ENCODE measurements at regions not wholly inside any gene's neighbourhood (a gene's known extent, or its start where the extent isn't known, plus 50 kb on each side); places are given as distances from the start of the nearest gene placed in this dataset.

- DNase-seq (ENCODE audit: low spot score) = no peak
Observed at GRCh38 chr2:150656002-150656401, 168.5 kb upstream of the RND3 start.

GRCh38 chr2:150653351-150653750 is 165.9 kb upstream of the RND3 start:
- DNase-seq (ENCODE audit: low spot score) = no peak

GRCh38 chr2:150647943-150648342 is 160.5 kb upstream of the RND3 start:
- no peak for DNase-seq (ENCODE audit: low spot score)

- no peak for DNase-seq (ENCODE audit: low spot score)
Observed at GRCh38 chr2:150646746-150647145, 159.3 kb upstream of the RND3 start.

GRCh38 chr2:150644298-150645067 is 157.0 kb upstream of the RND3 start:
- no peak for DNase-seq (ENCODE audit: low spot score)

GRCh38 chr2:150643114-150643725 is 155.8 kb upstream of the RND3 start:
- DNase-seq (ENCODE audit: low spot score) = no peak

GRCh38 chr2:150640039-150640438 is 152.6 kb upstream of the RND3 start:
- no peak for DNase-seq (ENCODE audit: low spot score)

GRCh38 chr2:150639383-150639782 is 151.9 kb upstream of the RND3 start:
- no peak for DNase-seq (ENCODE audit: low spot score)

- no peak for DNase-seq (ENCODE audit: low spot score)
Observed at GRCh38 chr2:150631236-150631821, 143.9 kb upstream of the RND3 start.

GRCh38 chr2:150630587-150631235 is 143.2 kb upstream of the RND3 start:
- DNase-seq (ENCODE audit: low spot score) = no peak

- no peak for DNase-seq (ENCODE audit: low spot score)
Observed at GRCh38 chr2:150627526-150627925, 140.1 kb upstream of the RND3 start.

GRCh38 chr2:150626934-150627411 is 139.5 kb upstream of the RND3 start:
- DNase-seq (ENCODE audit: low spot score) = no peak

GRCh38 chr2:150625741-150626140 is 138.3 kb upstream of the RND3 start:
- DNase-seq (ENCODE audit: low spot score) = no peak

GRCh38 chr2:150625303-150625702 is 137.8 kb upstream of the RND3 start:
- DNase-seq (ENCODE audit: low spot score) = no peak

- DNase-seq (ENCODE audit: low spot score) = no peak
Observed at GRCh38 chr2:150624001-150624401, 136.5 kb upstream of the RND3 start.

- no peak for DNase-seq (ENCODE audit: low spot score)
Observed at GRCh38 chr2:150621526-150622213, 134.2 kb upstream of the RND3 start.

- DNase-seq (ENCODE audit: low spot score) = no peak
Observed at GRCh38 chr2:150620855-150621254, 133.4 kb upstream of the RND3 start.

- DNase-seq (ENCODE audit: low spot score) = no peak
Observed at GRCh38 chr2:150620416-150620815, 132.9 kb upstream of the RND3 start.

GRCh38 chr2:150619607-150620330 is 132.3 kb upstream of the RND3 start:
- no peak for DNase-seq (ENCODE audit: low spot score)

GRCh38 chr2:150618245-150618895 is 130.9 kb upstream of the RND3 start:
- no peak for DNase-seq (ENCODE audit: low spot score)
